Aorta (tissue), 5 donors: ENCODE measurements at regions not wholly inside any gene's neighbourhood (a gene's known extent, or its start where the extent isn't known, plus 50 kb on each side); places are given as distances from the start of the nearest gene placed in this dataset.
"Not testable (repeated sequence)": the region's sequence is repeated elsewhere in the genome, so short reads cannot be mapped to it uniquely, and the experiment has no call there.

Experiments used
- ATAC-seq: fragments of 200-7000 bp; cut with Tn5 transposase; one replicate; pipeline ENCODE4 v1.9.1; 2022; ENCODE audit warnings: moderate library complexity; ENCODE audit not compliant: low FRiP score
- DNase-seq, 2 donors: peaks; one replicate each; pipeline ENCODE4 v3.0.0-alpha.2; 2020
- H3K27ac ChIP-seq, 2 donors: one replicate each; pipeline ENCODE4 v1.5.1; 2013; ENCODE audit warnings: low read length in 2 of 2, mild to moderate bottlenecking in 2 of 2, moderate library complexity in 2 of 2, control low read depth in 1 of 2, inconsistent platforms in 1 of 2, low read depth in 1 of 2
- H3K27me3 ChIP-seq, 2 donors: one replicate each; pipeline ENCODE4 v1.6.1; 2013; ENCODE audit warnings: control low read depth in 1 of 2, low read length in 1 of 2, mild to moderate bottlenecking in 1 of 2, moderate library complexity in 1 of 2; ENCODE audit not compliant: insufficient read depth in 2 of 2, control insufficient read depth in 1 of 2
- H3K36me3 ChIP-seq, 2 donors: one replicate each; pipeline ENCODE4 v1.6.1; 2013; ENCODE audit warnings: control low read depth in 1 of 2, low read length in 1 of 2, mild to moderate bottlenecking in 1 of 2; ENCODE audit not compliant: insufficient read depth in 2 of 2, control insufficient read depth in 1 of 2
- H3K4me1 ChIP-seq, 2 donors: one replicate each; pipeline ENCODE4 v1.6.1; 2013; ENCODE audit warnings: low read length in 2 of 2, control low read depth in 1 of 2, mild to moderate bottlenecking in 1 of 2, moderate library complexity in 1 of 2; ENCODE audit not compliant: insufficient read depth in 2 of 2, control insufficient read depth in 1 of 2
- H3K4me3 ChIP-seq, 2 donors: one replicate each; pipeline ENCODE4 v1.5.1; 2013; ENCODE audit warnings: low read length in 2 of 2, control low read depth in 1 of 2, mild to moderate bottlenecking in 1 of 2
- H3K9me3 ChIP-seq: one replicate; pipeline ENCODE4 v1.6.1; 2013; ENCODE audit warnings: mild to moderate bottlenecking, low read length; ENCODE audit not compliant: control insufficient read depth
- WGBS, 2 donors: extraction: QIAGEN DNeasy Blood & Tissue Kit; methylation state at CpG; one replicate each; pipeline ENCODE4 v1.1.7; 2013; 5-methylcytosine and 5-hydroxymethylcytosine counted together
- intact Hi-C, 2 donors: fragments of 100-400 bp; cut with DNase I; formaldehyde crosslinking; loops; one replicate each; pipeline versions ENCODE4 v1.14.2 to v1.15.0; 2022
- donor health status: healthy with polysubstance abuse.
- donor health status: Bipolar disorder and iron deficiency.
- donor health status: DM: no; HTN: no; CAD: no.
- donor health status: DM: no; HTN: no; CAD: no.
- donor health status: DM: yes; HTN: yes; CAD: no.

DNA sequence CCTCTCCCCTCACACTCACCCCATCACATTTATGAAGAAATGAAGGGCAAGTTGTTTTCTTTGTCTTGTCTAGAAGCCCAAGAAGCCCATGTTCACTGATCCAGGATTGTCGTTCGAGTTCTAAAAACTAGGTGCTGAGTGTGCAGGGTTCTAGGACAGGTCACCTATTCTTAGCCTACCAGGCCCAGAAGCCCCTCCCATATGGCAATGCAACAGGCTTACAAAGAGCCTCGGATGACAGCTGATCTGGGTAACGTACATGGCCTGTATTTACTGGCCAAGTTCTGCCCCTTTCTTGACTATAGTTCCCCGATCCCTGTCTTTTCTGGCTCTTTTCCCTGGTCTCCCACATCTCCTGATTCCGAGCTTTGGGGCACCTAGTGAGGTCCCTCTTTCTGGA lies 160.9 kb downstream of the FZD1 start:
- Histone ChIP-seq H3K4me1 (no peaks in the 10 kb centered on the region), H3K27ac (no peak overlapping the region), H3K4me3 (no peak overlapping the region), H3K9me3 (no peaks in the 10 kb centered on the region), H3K36me3 (no peaks in the 10 kb centered on the region), H3K27me3 (no peaks in the 10 kb centered on the region)
- no peak for ATAC-seq
- intact Hi-C loops: no loop called here
- 87 to 90% methylated on average over 6 of the region's 6 CpGs for WGBS, 2 donors
- DNase-seq: no peak

GRCh38 chr7:91427051-91427450 lies 162.8 kb downstream of the FZD1 start:
- H3K9me3 ChIP-seq: no peaks in the 10 kb centered on the region
- intact Hi-C loops: no loop called here
- no peak overlapping the region for H3K27ac ChIP-seq
- H3K4me1 ChIP-seq: no peaks in the 10 kb centered on the region
- H3K27me3 ChIP-seq: no peaks in the 10 kb centered on the region
- ATAC-seq (no peak), DNase-seq (no peak)
- H3K4me3 ChIP-seq: no peak overlapping the region
- no peaks in the 10 kb centered on the region for H3K36me3 ChIP-seq

- no peaks in the 10 kb centered on the region for H3K36me3 ChIP-seq
- whole genome bisulfite sequencing, 2 donors: 84 to 86% methylated on average over 1 of the region's 1 CpG
- H3K9me3 ChIP-seq: peaks cover 1% of the 10 kb centered on the region
- H3K4me1 ChIP-seq: no peaks in the 10 kb centered on the region
- DNase-seq (no peak), ATAC-seq (no peak)
- H3K4me3 ChIP-seq: no peak overlapping the region
- intact Hi-C loops: no loop called here
- no peak overlapping the region for H3K27ac ChIP-seq
- no peaks in the 10 kb centered on the region for H3K27me3 ChIP-seq
Observed at GRCh38 chr7:91431601-91432000, 167.4 kb downstream of the FZD1 start.

GRCh38 chr7:91434836-91435235 lies 170.6 kb downstream of the FZD1 start:
- ATAC-seq (no peak), DNase-seq (no peak)
- intact Hi-C loops: no loop called here
- no peaks in the 10 kb centered on the region for H3K4me1 ChIP-seq
- WGBS, 2 donors: 29 to 44% methylated on average over 6 of the region's 6 CpGs
- no peaks in the 10 kb centered on the region for H3K36me3 ChIP-seq
- H3K27me3 ChIP-seq: no peaks in the 10 kb centered on the region
- peaks cover 1% of the 10 kb centered on the region for H3K9me3 ChIP-seq
- no peak overlapping the region for H3K4me3 ChIP-seq
- H3K27ac ChIP-seq: no peak overlapping the region

- peaks cover 1% of the 10 kb centered on the region for H3K9me3 ChIP-seq
Observed at GRCh38 chr7:91435381-91436059, 171.3 kb downstream of the FZD1 start.

GRCh38 chr7:91436655-91437054 lies 172.4 kb downstream of the FZD1 start:
- peaks cover 1% of the 10 kb centered on the region for H3K9me3 ChIP-seq
- H3K4me1 ChIP-seq: no peaks in the 10 kb centered on the region
- no peak overlapping the region for H3K4me3 ChIP-seq
- DNase-seq: no peak
- WGBS, 2 donors: 76 to 81% methylated on average over 5 of the region's 5 CpGs
- no peak for ATAC-seq
- no peaks in the 10 kb centered on the region for H3K36me3 ChIP-seq
- H3K27ac ChIP-seq: no peak overlapping the region
- H3K27me3 ChIP-seq: no peaks in the 10 kb centered on the region
- intact Hi-C loops: no loop called here

More at GRCh38 chr7:91435381-91436059, 171.3 kb downstream of the FZD1 start:
- 92 to 93% methylated on average over 2 of the region's 2 CpGs for WGBS, 2 donors
- H3K27ac ChIP-seq: no peak overlapping the region
- H3K36me3 ChIP-seq: no peaks in the 10 kb centered on the region
- no peaks in the 10 kb centered on the region for H3K4me1 ChIP-seq
- DNase-seq (no peak), ATAC-seq (no peak)
- no peaks in the 10 kb centered on the region for H3K27me3 ChIP-seq
- no peak overlapping the region for H3K4me3 ChIP-seq
- intact Hi-C loops: no loop called here

DNA sequence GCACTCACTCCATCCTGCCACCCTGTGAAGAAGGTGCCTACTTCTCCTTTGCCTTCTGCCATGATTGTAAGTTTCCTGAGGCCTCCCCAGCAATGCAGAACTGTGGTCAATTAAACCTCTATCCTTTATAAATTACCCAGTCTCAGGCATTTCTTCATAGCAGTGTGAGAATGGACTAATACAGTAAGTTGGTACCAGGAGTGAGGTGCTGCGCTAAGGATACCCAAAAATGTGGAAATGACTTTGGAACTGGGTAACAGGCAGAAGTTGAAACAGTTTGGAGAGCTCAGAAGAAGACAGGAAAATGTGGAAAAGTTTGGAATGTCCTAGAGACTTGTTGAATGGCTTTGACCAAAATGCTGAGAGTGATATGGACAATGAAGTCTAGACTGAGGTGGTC lies 176.0 kb downstream of the FZD1 start:
- ATAC-seq, H3K36me3 ChIP-seq, DNase-seq, H3K27me3 ChIP-seq, H3K4me1 ChIP-seq, H3K4me3 ChIP-seq, H3K9me3 ChIP-seq, intact Hi-C loops, H3K27ac ChIP-seq: not testable (repeated sequence)
- 97 to 99% methylated on average over 1 of the region's 1 CpG for WGBS, 2 donors

GRCh38 chr7:91443862-91444261 lies 179.6 kb downstream of the FZD1 start:
- ATAC-seq: no peak
- H3K27ac ChIP-seq: no peak overlapping the region

GRCh38 chr7:91446819-91447218 lies 182.6 kb downstream of the FZD1 start:
- intact Hi-C loops: no loop called here
- no peaks in the 10 kb centered on the region for H3K27me3 ChIP-seq
- H3K4me1 ChIP-seq: peaks cover 0 to 1% of the 10 kb centered on the region in 2 donors
- H3K4me3 ChIP-seq: no peak overlapping the region
- no peak for DNase-seq
- no peaks in the 10 kb centered on the region for H3K36me3 ChIP-seq
- no peak for ATAC-seq
- H3K9me3 ChIP-seq: no peaks in the 10 kb centered on the region
- no peak overlapping the region for H3K27ac ChIP-seq
- 90 to 93% methylated on average over 1 of the region's 1 CpG for WGBS, 2 donors

More at GRCh38 chr7:91443862-91444261, 179.6 kb downstream of the FZD1 start:
- H3K4me1 ChIP-seq: peaks cover 0 to 1% of the 10 kb centered on the region in 2 donors
- H3K9me3 ChIP-seq: no peaks in the 10 kb centered on the region
- intact Hi-C loops: no loop called here
- H3K4me3 ChIP-seq: no peak overlapping the region
- H3K27me3 ChIP-seq: no peaks in the 10 kb centered on the region
- H3K36me3 ChIP-seq: no peaks in the 10 kb centered on the region
- no peak for DNase-seq
- WGBS, 2 donors: 93 to 100% methylated on average over 1 of the region's 1 CpG
